Panc1 (cell line): ENCODE measurements at regions not wholly inside any gene's neighbourhood (a gene's known extent, or its start where the extent isn't known, plus 50 kb on each side); places are given as distances from the start of the nearest gene placed in this dataset.

Experiments used
- ATAC-seq: fragments of 200-7000 bp; cut with Tn5 transposase; 2 replicates; pipeline ENCODE4 v1.9.1; 2020; ENCODE audit warnings: mild to moderate bottlenecking, moderate library complexity
- BruUV-seq: library from RNA; stranded (reverse); fragments of 400-500 nt; replicated peaks from 2 replicates; lab custom pipeline; 2021; lab: Mats Ljungman, UMichigan
- CTCF ChIA-PET: fragments of 300-600 bp; sonication (Branson Sonifier 250); formaldehyde crosslinking; loops from one replicate; lab custom pipeline; 2022; ENCODE audit warnings: antibody characterized with exemption; lab: Charles Lee
- POLR2A ChIA-PET: fragments of 300-600 bp; sonication (Branson Sonifier 250); formaldehyde crosslinking; loops from one replicate; lab custom pipeline; 2022; ENCODE audit warnings: antibody characterized with exemption; lab: Charles Lee
- DNase-seq: peaks from one replicate; pipeline ENCODE4 v3.0.0-alpha.2; 2010; ENCODE audit warnings: low read depth, low spot score
- H3K27ac ChIP-seq: 2 replicates; pipeline ENCODE4 v1.5.1; 2011; ENCODE audit warnings: mild to moderate bottlenecking, low read length, inconsistent platforms
- H3K27me3 ChIP-seq: fragments of 200-500 bp; sonication (Bioruptor generic); 2 replicates; pipeline ENCODE4 v1.6.0; 2014; ENCODE audit warnings: low read length, inconsistent platforms; ENCODE audit not compliant: control insufficient read depth, insufficient read depth
- H3K36me3 ChIP-seq: fragments of 200-500 bp; sonication (Bioruptor generic); 2 replicates; pipeline ENCODE4 v1.5.1; 2014; ENCODE audit warnings: inconsistent platforms, mild to moderate bottlenecking, low read length, moderate library complexity; ENCODE audit not compliant: control insufficient read depth, insufficient read depth
- H3K4me1 ChIP-seq: 2 replicates; pipeline ENCODE4 v1.5.1; 2011; ENCODE audit warnings: inconsistent platforms, mild to moderate bottlenecking, low read length, moderate library complexity; ENCODE audit not compliant: control insufficient read depth, insufficient read depth
- H3K4me3 ChIP-seq, 2 experiments: 2 replicates each; pipeline ENCODE4 v1.5.1; 2011 to 2012; ENCODE audit warnings: low read depth in 2 of 2, low read length in 2 of 2, mild to moderate bottlenecking in 2 of 2, inconsistent platforms in 1 of 2, moderate library complexity in 1 of 2
- H3K9me3 ChIP-seq: fragments of 200-500 bp; sonication (Bioruptor generic); 2 replicates; pipeline ENCODE4 v1.5.1; 2014; ENCODE audit warnings: low read depth, mild to moderate bottlenecking, inconsistent platforms, low read length, moderate library complexity; ENCODE audit not compliant: control insufficient read depth, insufficient read depth
- POLR2AphosphoS5 ChIP-seq: IDR thresholded peaks from 2 replicates; pipeline ENCODE4 v1.6.1; 2012; ENCODE audit warnings: mild to moderate bottlenecking, low read depth, low read length, moderate library complexity
- SIN3A ChIP-seq: IDR thresholded peaks from 2 replicates; pipeline ENCODE4 v1.6.1; 2012; ENCODE audit warnings: low read depth, mild to moderate bottlenecking, low read length, moderate library complexity, borderline replicate concordance; ENCODE audit not compliant: insufficient read depth
- TCF7L2 ChIP-seq: IDR thresholded peaks from 2 replicates; pipeline ENCODE4 v1.6.1; 2011; ENCODE audit warnings: mild to moderate bottlenecking, low read depth, low read length, inconsistent platforms
- in situ Hi-C: cut with HindIII; loops from 2 replicates; pipeline ENCODE4 v1.10.0; 2016; ENCODE audit warnings: low sequenced_read_pairs, low pct_unique_long_range_greater_than_20kb
- intact Hi-C: fragments of 100-400 bp; cut with micrococcal nuclease; formaldehyde crosslinking; loops from one replicate; pipeline ENCODE4 v1.10.0; 2022; ENCODE audit not compliant: unreplicated experiment
- TF ChIP-seq, protein P1 (sequence below), 2 experiments: IDR thresholded peaks; 2 replicates each; pipeline ENCODE4 v1.6.1; 2011 to 2012; ENCODE audit warnings: low read depth in 2 of 2, control low read depth in 1 of 2, low read length in 1 of 2, mild to moderate bottlenecking in 1 of 2, moderate library complexity in 1 of 2; ENCODE audit not compliant: insufficient read depth in 1 of 2
- TF ChIP-seq, protein P2 (sequence below): fragments of 450-650 bp; IDR thresholded peaks from 2 replicates; pipeline ENCODE4 v1.5.1; 2017; ENCODE audit warnings: mild to moderate bottlenecking

DNA sequence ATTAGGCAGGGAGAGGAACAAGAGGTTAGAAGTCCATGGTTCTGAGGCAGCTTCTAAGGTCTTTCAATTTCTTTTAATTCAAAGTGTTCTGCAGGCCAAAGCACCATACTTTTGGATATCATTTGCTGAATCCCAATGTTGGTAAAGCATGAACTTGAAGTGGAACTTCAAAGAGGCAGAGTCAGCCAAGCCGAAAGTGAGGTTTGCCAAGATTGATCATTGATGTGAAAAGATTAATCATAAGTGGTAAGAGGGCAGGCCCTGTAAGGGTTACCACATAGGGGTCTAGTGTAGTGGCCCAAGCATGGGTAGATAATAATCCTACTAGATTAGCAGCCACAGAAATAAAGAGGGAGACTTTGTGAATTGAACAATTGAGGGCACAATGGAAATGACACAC, 191.7 kb upstream of the DIO2 start:
- Histone ChIP-seq H3K9me3 (no peaks in the 10 kb centered on the region), H3K27ac (no peak overlapping the region), H3K4me1 (no peaks in the 10 kb centered on the region), H3K36me3 (no peaks in the 10 kb centered on the region), H3K4me3 (no peak overlapping the region), H3K27me3 (no peaks in the 10 kb centered on the region)
- no peak for ATAC-seq
- POLR2A ChIA-PET = no interaction called here
- DNase-seq = no peak
- no TSS peak for BruUV-seq
- intact Hi-C loops = no loop called here
- TF ChIP-seq, protein P1, sequence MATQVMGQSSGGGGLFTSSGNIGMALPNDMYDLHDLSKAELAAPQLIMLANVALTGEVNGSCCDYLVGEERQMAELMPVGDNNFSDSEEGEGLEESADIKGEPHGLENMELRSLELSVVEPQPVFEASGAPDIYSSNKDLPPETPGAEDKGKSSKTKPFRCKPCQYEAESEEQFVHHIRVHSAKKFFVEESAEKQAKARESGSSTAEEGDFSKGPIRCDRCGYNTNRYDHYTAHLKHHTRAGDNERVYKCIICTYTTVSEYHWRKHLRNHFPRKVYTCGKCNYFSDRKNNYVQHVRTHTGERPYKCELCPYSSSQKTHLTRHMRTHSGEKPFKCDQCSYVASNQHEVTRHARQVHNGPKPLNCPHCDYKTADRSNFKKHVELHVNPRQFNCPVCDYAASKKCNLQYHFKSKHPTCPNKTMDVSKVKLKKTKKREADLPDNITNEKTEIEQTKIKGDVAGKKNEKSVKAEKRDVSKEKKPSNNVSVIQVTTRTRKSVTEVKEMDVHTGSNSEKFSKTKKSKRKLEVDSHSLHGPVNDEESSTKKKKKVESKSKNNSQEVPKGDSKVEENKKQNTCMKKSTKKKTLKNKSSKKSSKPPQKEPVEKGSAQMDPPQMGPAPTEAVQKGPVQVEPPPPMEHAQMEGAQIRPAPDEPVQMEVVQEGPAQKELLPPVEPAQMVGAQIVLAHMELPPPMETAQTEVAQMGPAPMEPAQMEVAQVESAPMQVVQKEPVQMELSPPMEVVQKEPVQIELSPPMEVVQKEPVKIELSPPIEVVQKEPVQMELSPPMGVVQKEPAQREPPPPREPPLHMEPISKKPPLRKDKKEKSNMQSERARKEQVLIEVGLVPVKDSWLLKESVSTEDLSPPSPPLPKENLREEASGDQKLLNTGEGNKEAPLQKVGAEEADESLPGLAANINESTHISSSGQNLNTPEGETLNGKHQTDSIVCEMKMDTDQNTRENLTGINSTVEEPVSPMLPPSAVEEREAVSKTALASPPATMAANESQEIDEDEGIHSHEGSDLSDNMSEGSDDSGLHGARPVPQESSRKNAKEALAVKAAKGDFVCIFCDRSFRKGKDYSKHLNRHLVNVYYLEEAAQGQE (IDR thresholded peaks at IDR 0.05; ENCODE audit: insufficient read depth in 1 of 2, low read depth in 2 of 2, low read length in 1 of 2) = no peak
- TF ChIP-seq SIN3A (no peak), POLR2AphosphoS5 (no peak), TCF7L2 (no peak)
- TF ChIP-seq, protein P2, sequence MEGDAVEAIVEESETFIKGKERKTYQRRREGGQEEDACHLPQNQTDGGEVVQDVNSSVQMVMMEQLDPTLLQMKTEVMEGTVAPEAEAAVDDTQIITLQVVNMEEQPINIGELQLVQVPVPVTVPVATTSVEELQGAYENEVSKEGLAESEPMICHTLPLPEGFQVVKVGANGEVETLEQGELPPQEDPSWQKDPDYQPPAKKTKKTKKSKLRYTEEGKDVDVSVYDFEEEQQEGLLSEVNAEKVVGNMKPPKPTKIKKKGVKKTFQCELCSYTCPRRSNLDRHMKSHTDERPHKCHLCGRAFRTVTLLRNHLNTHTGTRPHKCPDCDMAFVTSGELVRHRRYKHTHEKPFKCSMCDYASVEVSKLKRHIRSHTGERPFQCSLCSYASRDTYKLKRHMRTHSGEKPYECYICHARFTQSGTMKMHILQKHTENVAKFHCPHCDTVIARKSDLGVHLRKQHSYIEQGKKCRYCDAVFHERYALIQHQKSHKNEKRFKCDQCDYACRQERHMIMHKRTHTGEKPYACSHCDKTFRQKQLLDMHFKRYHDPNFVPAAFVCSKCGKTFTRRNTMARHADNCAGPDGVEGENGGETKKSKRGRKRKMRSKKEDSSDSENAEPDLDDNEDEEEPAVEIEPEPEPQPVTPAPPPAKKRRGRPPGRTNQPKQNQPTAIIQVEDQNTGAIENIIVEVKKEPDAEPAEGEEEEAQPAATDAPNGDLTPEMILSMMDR = no peak
- in situ Hi-C loops = no loop called here
- CTCF ChIA-PET = no interaction called here

DNA sequence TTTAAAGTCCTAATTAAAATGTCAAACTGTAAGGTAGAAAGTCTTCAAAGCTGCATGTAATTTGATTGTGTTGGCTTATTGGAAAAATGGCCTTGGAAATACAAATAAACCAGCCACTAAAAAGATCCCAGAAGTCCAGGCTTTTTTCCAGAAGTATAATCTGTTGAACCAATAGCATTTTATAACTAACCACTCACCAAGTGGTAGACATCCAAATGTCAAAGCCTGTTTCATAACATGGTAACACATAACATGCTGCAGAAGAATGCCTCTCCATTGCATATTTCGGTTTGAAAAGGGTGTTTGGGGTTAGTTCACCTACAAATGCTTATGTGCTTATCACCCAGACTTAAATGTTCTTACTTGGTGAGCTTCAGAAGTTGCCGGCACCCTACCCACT, 183.7 kb upstream of the DIO2 start:
- Histone ChIP-seq H3K9me3 (no peaks in the 10 kb centered on the region), H3K27me3 (no peaks in the 10 kb centered on the region), H3K4me1 (no peaks in the 10 kb centered on the region), H3K4me3 (no peak overlapping the region), H3K27ac (no peak overlapping the region), H3K36me3 (no peaks in the 10 kb centered on the region)
- TF ChIP-seq, protein P2 = no peak
- TF ChIP-seq TCF7L2 (no peak), POLR2AphosphoS5 (no peak), SIN3A (no peak)
- TF ChIP-seq, protein P1 (IDR thresholded peaks at IDR 0.05; ENCODE audit: insufficient read depth in 1 of 2, low read depth in 2 of 2, low read length in 1 of 2) = no peak
- in situ Hi-C loops = no loop called here
- ATAC-seq (no peak), DNase-seq (no peak)
- intact Hi-C loops = no loop called here
- no TSS peak for BruUV-seq
- ChIA-PET CTCF (no interaction called here), POLR2A (no interaction called here)
